Activated CD4-positive, alpha-beta T cell treated with anti-CD3 and anti-CD28 coated beads, Interleukin-2, amount 50 U/mL, for 48 hours (primary cell): ENCODE measurements at regions not wholly inside any gene's neighbourhood (a gene's known extent, or its start where the extent isn't known, plus 50 kb on each side); places are given as distances from the start of the nearest gene placed in this dataset.
"Not testable (repeated sequence)": the region's sequence is repeated elsewhere in the genome, so short reads cannot be mapped to it uniquely, and the experiment has no call there.

Experiments used
- DNase-seq, 2 experiments: peaks; one replicate each; pipeline ENCODE4 v3.0.0-alpha.2; 2020

DNA sequence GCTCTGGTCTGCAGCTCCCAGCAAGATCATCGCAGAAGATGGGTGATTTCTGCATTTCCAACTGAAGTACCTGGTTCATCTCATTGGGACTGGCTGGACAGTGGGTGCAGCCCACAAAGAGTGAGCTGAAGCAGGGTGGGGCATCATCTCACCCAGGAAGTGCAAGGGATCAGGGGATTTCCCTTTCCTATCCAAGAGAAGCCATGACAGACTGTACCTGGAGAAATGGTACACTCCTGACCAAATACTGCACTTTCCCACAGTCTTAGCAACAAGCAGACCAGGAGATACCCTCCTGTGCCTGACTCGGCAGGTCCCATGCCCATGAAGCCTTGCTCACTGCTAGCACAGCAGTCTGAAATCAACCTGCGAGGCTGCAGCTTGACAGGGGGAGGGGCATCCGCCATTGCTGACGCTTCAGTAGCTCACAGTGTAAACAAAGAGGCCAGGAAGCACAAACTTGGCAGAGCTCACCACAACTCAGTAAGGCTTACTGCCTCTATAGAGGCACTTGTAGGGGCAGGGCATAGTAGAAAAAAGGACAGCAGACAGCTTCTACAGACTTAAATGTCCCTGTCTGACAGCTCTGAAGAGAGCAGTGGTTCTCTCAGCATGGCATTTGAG is 60.5 kb downstream of the AREG start:
- not testable (repeated sequence) for DNase-seq

DNA sequence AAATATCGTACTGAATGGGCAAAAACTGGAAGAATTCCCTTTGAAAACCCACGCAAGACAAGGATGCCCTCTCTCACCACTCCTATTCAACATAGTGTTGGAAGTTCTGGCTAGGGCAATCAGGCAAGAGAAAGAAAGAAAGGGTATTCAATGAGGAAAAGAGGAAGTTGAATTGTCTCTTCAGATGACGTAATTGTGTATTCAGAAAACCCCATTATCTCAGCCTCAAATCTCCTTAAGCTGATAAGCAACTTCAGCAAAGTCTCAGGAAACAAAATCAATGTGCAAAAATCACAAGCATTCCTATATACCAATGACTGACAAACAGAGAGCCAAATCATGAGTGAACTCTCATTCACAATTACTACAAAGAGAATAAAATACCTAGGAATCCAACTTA is 64.4 kb downstream of the AREG start:
- not testable (repeated sequence) for DNase-seq

DNA sequence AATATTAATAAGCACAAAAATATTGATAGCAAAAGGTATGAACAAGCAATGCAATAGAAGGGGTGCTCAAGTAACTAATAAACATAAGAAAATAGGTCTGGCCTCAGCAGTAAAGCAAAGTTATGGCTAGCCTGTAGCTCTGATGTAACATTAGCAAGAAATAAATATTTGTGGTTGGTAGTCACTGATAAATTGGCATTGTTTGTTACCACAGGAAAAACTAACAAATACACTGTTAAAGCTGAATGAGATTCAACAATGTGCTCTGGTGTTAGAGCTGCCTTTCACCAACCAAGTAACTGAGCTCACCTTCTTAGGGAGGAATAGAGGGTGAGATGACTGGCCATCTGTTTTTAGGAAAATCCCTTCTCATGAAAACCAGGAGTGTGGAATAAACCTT is 71.4 kb downstream of the AREG start:
- no peak for DNase-seq

DNA sequence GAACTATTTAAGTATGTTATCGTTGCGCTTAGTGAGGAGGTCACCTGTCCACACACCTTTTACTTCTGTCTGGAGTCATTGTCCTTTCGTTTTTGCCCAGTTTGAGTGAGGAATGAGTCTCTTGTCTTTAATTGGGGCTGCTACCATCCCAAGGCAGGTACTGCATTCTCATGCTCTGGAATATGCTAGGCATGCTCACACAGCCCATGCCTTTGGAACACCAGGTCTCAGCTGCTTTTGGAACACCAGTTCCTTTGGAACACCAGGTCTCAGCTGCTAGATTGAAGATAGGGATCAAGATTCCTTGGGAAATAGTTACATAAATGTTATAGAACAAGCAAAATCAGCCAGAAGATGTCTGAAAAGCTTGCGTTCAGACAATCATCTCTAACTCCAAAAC is 73.1 kb downstream of the AREG start:
- no peak for DNase-seq

DNA sequence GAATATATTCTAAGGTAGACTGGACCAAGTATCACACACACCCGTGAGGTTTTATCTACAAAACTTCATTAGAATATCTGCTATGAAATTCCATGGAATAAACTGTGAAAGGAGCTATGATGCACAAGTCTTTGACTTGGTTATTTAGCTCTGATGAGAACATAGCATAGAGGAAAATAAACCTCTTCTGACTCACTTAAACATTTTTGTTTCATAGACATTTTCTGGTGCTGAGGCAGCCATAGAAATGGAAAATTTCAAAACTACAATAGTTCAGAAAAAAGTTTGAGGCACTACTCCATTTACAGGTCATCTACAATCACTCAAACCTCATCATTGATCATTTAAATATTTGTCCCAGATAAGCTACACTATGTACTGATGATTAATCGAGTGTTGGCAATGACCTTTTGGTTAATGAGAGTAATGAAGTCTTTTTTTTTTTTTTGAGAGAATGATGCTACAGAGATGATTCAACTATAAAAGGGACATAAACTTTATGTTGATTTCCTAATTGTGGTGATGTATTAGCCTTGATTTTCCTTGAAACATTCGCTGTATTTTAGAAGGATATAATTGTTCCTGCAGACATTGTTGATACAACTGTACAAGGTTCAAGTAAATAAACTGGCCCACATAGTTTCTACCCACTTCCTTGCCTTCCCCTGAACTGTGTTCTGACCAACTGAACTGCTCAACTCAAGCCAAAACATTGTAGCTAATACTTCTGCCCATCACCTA is 77.5 kb downstream of the AREG start:
- no peak for DNase-seq

DNA sequence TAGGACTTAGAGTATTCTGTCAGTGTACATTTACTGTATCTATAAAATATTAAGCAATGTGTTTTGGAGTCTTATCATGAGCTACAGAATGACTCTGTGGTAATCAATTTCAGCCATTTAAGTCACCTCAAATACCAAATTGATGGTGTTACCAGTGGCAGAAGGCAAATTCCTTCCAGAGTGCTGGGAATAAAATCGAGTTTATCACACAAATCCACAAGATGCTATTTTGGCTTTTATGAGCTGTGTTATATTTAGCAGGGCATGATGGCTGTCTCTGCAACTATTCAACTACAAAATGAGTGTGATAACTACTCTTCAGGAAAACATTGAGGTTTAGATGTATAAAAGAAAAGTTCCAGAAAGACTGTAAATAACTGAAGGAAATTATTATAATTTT is 78.2 kb downstream of the AREG start:
- no peak for DNase-seq

DNA sequence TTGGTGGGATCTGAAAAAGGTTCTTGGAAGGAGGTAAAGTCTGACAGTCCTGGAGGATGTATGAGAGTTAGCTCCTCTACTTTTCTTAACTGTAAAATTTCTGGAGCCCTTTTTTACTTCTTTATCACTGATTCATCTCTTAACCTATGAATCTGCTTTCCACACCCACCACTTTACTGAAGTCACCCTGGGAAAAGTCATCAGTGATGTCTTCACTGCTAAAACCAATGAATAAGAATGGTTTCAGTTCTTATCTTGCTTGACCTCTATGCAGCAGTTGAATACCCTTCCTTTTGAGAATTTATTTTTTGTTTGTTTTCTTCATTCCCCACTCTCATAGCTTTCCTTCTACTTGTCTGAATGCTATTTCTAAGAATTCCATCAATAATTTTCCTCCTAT is 80.0 kb downstream of the AREG start:
- DNase-seq, result no peak

DNA sequence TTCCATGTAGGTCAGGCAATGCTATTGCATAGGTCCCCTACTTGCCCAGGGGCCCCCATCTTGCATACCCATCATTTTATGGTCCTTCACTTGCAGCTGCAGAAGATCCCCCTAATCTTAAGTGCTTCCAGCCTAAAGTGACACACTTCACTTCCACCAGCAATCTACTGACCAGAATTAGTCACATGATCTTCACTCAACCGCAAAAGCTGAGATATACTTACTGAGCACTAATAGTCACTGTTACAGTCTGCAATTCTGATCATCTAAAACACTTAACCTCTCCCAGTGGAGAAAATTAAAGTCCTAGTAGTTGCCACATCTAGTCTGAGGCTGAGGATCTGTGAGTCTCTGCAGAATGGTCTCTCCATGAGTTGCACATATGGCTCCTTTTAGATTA is 82.1 kb downstream of the AREG start:
- no peak for DNase-seq

DNA sequence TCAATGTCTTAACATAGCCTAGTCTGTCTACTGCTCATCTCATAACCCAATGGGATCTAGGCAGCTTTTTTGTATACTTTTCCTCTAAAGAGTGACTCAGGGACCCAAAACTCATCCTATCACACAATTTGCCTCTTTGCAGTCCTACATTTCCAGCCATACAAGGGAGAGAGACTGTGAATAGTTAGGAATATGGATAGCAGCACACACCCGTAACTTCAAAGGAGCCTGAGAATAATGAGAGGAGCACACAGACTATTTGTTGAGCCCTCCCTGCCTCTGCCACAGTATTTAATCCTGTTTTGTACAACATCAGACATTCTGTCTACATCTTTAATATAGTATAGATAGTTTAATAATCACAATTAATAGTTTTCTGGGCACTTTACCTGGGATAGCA is 83.2 kb downstream of the AREG start:
- DNase-seq, result no peak

DNA sequence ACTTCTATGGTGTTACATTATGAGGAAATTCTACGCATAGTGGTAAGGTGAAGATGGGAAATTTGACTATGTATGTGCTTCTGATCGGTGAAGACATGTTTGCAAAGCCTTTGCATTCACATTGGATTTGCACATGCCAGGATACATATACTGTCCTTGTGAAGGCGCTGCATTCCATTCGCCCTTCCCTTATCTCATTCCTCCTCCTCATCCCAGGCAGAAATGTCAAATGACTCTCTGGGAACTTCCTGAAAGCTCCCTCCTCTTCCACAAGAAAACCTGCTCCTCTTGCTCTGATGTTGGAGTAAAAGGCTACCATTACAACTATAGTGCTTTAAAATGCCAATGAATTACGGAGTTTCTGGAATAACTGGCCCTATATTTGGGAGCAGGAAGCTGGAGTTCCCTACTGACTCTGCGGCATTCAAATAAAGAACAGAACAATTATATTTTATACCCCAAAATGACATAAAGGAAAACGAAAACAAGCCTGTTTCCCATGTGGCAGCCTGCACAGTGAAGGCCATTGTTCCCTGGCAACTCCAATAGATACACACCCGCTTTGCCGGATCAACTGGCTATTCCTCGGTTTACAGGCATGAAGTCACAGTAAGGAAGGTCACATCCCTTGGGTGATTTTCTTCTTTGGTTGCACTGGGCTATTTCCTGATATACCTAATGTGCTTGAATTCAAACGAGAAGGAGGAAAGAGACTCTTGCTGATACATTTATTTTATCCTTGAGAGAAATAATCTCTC is 84.5 kb downstream of the AREG start:
- no peak for DNase-seq

DNA sequence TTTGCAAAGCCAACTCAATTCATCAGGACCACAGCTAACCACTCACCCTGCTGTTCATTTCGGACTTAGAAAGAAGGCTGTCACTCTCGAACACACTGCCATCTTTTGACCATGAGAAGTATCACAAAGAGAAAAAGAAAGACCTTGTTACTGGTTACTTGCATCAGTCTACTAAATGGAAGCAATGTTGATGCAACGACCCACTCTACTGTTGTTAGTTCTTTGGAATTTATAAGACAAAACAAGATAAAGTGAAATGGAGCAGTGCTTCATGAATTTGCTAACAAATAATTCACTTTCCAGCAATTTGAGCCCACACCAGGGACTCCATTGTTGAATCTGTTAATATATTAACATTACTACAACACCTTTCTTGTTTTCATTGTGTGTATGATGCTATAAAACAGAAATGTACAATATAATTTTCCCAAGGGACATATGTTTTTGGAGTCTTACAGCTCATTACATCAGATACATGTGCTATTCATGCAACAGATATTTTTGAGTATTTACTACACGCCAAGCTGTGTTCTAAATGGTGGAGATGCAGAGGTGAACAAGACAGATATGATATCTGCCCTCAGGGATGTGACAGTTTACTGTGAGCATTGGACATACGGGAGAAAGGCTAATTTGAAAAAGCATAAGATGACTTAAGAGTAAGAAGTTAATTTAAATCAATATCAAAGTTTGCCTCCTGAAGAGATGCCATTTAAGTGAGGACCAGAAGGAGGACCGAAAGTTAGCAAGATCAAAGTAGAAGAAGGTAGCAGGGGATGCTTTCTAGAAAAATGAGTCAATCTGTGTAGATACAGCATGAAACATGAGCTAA is 87.2 kb downstream of the AREG start:
- no peak for DNase-seq

DNA sequence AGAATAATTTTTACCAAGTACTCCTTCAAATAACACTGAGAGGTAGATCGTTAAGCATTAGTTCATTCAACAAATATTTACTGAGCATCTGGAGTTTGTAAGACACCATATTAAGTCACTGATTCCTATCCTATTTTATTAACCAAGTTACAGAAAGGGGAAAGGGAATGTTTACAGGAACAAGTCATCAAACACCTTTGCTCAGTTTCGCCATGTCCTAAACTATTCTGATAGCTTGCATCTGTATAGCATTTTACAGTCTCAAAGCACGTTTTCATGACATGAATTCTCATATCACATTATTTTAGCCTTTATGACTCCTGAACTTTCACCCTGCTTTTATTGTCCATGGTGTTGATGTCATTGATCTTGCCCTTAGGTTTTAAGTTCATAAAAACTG is 89.2 kb downstream of the AREG start:
- no peak for DNase-seq

DNA sequence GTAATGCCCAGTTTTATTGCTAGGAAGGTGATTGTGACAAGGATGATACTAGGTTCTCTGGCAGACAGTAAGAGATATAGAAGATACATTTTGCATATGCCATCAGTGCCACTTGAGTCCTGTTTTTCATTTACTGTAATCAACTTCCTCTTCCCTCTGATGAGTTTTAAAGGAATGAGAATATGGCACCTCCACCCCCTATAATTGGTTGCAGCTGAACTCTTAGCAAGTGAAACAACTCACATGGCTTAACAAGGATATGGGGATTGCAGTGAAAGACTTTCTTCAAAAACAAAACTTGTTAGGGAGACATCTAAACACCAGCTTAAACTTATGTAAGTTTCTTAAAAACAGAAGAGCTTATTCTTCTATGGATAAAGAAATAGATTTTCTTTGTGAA is 90.0 kb downstream of the AREG start:
- DNase-seq, result no peak

DNA sequence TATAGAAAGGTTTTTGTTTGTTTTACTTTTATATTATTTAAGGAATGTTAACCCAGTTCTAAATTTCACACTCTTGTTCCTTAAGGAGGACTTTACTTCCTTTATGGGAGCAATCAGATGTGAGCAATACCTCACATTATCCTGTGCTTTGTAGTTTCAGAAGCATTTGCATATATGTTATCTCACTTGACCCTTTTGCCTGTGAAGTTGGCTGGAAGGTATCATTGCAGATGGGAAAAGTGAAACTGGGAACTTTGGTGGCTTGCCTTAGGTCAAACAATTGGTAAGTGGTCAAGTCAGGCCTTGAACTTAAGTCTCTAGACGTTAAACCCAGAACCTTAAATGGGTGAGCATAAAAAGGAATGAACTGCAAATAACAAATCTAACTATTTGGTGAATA is 90.6 kb downstream of the AREG start:
- DNase-seq, result no peak

DNA sequence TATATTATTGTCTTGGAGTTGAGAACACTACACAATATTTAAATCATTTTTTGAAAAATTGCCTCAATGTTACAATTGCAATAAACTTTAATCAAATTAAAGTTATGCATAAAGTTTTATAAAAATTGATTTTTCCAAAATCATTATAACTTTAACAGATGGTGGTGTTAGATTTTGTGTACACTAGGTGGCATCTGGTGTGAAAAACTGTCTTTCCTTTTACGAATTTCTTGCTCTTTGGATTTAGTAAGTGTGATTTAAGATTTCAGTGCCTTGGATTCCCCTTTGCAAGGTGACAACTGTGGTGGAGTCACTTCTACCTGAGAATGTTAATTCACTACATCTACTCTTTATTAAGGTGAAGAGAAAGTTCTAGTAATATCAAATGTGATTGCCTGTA is 91.6 kb downstream of the AREG start:
- no peak for DNase-seq

DNA sequence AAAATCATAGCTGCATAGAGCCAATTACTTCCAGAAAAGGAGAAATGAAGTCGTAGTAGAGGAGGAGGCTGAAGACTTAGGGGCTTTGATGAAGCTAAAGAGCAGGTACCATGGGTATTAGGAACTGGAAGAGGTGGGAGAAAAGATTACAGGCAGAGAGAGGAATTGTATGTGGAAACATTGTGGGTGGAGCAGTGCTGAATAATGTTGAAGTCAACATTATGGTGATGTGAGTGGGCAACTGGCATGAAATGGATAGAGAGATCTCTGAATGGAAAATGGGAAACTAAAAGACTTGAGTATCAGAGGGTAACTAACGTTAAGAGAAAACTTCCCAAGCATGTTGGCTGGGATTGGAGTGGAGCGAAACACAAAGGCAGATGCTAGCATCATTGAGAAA is 92.5 kb downstream of the AREG start:
- no peak for DNase-seq

DNA sequence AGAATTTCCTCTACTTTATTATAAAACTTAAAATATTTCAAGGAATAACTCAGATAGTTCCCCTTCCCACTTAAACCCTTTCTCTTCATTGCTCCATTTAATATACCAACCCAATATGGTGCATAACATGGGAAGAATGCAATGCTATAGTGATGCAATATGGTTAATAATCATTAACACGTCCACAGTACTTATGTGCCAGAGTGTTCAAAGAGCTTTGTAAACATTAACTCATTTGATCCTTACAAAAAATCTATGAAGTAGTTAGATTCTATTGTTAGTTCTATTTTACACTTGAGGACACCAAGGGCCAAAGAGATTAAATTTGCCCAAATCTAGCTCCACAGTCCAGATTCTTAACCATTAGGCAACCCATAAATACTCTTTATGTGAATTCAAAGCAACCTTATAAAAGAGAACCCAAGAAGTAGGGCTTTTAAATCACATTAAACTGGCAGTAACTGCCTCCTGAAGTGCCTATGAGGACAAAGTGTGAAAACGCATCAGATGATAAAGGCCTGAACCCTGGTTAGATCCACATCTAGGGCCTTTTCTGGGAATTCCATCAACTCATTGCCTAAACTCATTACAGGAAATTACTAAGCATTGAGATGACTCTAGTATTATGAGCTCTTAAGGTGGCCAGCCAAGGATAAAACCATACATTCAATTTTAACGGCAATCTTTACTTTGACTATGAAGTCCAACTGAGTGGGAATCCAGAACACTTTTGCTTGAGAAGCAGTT is 94.3 kb downstream of the AREG start:
- DNase-seq, result no peak

DNA sequence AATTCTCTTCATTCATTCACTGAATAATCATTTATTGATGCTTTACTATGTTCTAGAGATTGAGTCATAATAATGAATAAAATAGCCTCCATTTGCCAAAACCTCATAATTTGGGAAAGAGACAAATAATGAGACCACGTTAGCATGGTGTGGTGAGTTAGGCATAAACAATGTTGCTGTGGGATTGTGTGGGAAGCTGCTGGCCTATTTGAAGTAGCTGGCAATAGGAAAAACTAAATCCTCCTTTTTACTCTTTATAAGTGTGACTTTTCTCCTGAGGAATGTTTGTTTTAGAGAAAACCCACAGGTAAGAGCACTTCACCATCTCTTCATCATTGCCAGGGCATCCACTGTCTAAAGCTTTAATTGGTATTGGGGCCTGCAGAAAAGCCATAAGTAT is 95.3 kb downstream of the AREG start:
- no peak for DNase-seq

DNA sequence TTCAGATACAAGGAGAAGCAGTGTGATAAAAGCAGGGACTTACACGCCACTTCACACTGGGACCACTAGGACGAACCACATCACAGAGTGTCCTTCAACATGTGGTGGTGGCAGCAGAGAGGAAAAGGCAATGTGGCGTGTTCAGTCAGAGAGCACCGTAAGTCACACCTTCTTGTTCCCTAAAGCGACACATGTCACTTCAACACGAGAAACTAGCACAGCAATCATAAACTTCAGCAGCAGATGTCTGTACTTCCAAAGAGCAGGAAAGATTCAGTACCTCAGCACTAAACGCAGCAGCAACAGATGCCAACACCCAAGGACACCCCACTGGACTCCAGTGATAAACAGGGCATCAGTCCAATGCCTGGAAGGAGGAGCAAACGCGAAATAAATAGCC is 96.7 kb downstream of the AREG start:
- DNase-seq, result no peak

DNA sequence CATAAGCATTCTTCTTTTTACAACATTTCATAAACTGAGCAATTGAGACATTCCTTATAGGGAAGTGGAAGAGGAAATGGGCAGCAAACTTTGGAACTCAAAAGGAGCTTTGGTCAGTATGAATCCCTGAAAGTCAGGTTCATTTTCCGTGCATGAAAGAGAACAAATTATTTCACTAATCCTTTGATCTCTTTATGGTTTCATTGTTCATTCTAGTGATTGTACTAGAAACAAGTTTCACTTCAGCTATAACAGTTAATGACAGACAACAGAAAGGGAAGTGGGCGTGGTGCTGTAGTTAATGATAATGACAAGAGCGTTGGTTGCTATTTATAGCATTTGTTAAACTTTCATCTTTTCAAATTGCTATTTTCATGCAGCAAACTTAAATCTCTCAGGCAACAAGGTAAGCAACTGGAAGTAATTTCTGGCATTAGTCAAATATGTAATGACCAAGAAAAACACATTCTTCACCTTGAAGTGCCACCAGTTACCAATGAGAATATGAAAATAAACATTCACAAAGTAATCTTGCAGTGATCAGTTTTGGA is 98.4 kb downstream of the AREG start:
- DNase-seq, result no peak

DNA sequence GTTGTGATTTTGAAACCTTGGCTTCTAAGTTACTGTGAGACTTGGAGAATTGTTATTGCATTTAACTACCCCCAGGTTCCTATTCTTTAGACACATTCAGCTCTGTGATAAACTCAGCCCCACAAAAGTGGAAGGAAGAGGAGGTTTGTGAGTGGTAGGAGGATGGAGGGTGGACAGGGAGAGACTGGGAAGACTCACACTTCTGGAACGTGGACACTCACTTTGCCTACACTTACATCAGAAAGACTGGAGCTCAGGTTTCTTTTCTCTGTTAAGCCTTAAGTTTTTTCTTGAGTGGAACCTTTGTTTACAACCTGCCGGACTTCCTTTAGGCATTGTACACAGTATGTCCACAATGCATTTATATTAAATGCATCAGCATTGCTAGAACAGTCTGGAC is 99.0 kb downstream of the AREG start:
- no peak for DNase-seq

DNA sequence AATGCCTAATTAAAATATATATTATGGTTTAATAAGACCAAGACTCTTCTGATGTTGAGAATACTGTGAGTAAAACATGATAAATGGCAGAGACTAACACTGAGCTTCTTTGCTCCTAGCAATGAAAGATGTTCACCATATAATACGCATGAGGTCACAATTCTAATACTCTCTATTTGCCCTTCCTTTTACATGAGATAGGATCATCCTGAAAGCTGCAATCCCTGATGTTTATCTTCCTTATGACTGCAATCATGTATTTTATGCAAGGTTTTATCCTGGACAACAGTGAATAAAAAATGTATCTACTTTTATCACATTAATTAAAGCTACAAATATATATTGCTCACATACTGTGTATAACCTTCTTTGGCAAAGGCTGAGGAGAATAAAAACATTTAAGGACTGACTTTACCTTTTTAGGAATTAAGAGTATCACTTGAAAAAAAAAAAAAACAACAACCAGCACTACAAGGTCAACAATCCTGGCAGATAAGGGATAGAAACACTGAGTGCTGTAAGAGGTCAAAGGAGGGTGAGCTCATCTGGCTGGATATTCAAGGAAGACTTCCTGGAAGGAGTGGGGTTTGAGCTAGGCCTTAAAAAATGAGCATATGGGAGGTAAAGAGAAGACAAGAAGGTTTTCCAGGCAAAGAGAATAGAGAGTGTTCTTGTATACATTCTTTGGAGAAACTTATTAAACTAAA is 99.9 kb downstream of the AREG start:
- no peak for DNase-seq
